Glutamatergic neuron (in vitro differentiated cells): ENCODE measurements at regions not wholly inside any gene's neighbourhood (a gene's known extent, or its start where the extent isn't known, plus 50 kb on each side); places are given as distances from the start of the nearest gene placed in this dataset.

Experiments
- DNase-seq: peaks from one replicate; pipeline ENCODE4 v3.0.0; 2022
- H3K27ac Mint-ChIP-seq: one replicate; pipeline ENCODE4 v1.8.0; 2020; ENCODE audit warnings: mild to moderate bottlenecking, mixed read lengths, inconsistent platforms; ENCODE audit not compliant: unreplicated experiment
- H3K27me3 Mint-ChIP-seq: one replicate; pipeline ENCODE4 v1.8.0; 2020; ENCODE audit warnings: mild to moderate bottlenecking, moderate library complexity, mixed read lengths, inconsistent platforms; ENCODE audit not compliant: unreplicated experiment
- H3K36me3 Mint-ChIP-seq: one replicate; pipeline ENCODE4 v1.8.0; 2020; ENCODE audit warnings: mild to moderate bottlenecking, mixed read lengths, inconsistent platforms; ENCODE audit not compliant: unreplicated experiment
- H3K4me1 Mint-ChIP-seq: one replicate; pipeline ENCODE4 v1.8.0; 2020; ENCODE audit warnings: mild to moderate bottlenecking, low read depth, mixed read lengths, inconsistent platforms; ENCODE audit not compliant: unreplicated experiment
- H3K4me3 Mint-ChIP-seq: one replicate; pipeline ENCODE4 v1.8.0; 2020; ENCODE audit warnings: mild to moderate bottlenecking, mixed read lengths, inconsistent platforms; ENCODE audit not compliant: unreplicated experiment
- H3K9me3 Mint-ChIP-seq: one replicate; pipeline ENCODE4 v1.8.0; 2020; ENCODE audit warnings: mild to moderate bottlenecking, moderate library complexity, mixed read lengths, inconsistent platforms; ENCODE audit not compliant: unreplicated experiment
- CTCF ChIP-seq: fragments of 200-600 bp; sonication (generic); IDR thresholded peaks from one replicate; pipeline ENCODE4 v1.5.0; 2021; ENCODE audit not compliant: partially characterized antibody, unreplicated experiment

GRCh38 chr5:44233691-44234090 is 155.5 kb downstream of the FGF10 start:
- H3K27ac Mint-ChIP-seq: no peak overlapping the region
- no peak for TF ChIP-seq CTCF
- H3K27me3 Mint-ChIP-seq: no peaks in the 10 kb centered on the region
- H3K9me3 Mint-ChIP-seq: no peaks in the 10 kb centered on the region
- H3K36me3 Mint-ChIP-seq: no peaks in the 10 kb centered on the region
- no peak overlapping the region for H3K4me3 Mint-ChIP-seq
- no peaks in the 10 kb centered on the region for H3K4me1 Mint-ChIP-seq
- no peak for DNase-seq

- Mint-ChIP-seq H3K27me3 (peaks cover 2% of the 10 kb centered on the region), H3K9me3 (no peaks in the 10 kb centered on the region), H3K4me3 (no peak overlapping the region), H3K27ac (no peak overlapping the region), H3K36me3 (no peaks in the 10 kb centered on the region), H3K4me1 (no peaks in the 10 kb centered on the region)
- TF ChIP-seq CTCF: no peak
- no peak for DNase-seq
These were observed 163.7 kb downstream of the FGF10 start for GRCh38 chr5:44225231-44226160.

- H3K36me3 Mint-ChIP-seq: peaks cover 8% of the 10 kb centered on the region
- peaks cover 3% of the 10 kb centered on the region for H3K9me3 Mint-ChIP-seq
- DNase-seq: no peak
- H3K4me1 Mint-ChIP-seq: no peaks in the 10 kb centered on the region
- H3K4me3 Mint-ChIP-seq: no peak overlapping the region
- no peak overlapping the region for H3K27ac Mint-ChIP-seq
- TF ChIP-seq CTCF: no peak
- peaks cover 2% of the 10 kb centered on the region for H3K27me3 Mint-ChIP-seq
These were observed 189.8 kb downstream of the FGF10 start for GRCh38 chr5:44199408-44199807.

GRCh38 chr5:44189255-44189654 is 200.0 kb downstream of the FGF10 start:
- no peaks in the 10 kb centered on the region for H3K36me3 Mint-ChIP-seq
- no peak overlapping the region for H3K4me3 Mint-ChIP-seq
- TF ChIP-seq CTCF: no peak
- H3K27ac Mint-ChIP-seq: no peak overlapping the region
- no peaks in the 10 kb centered on the region for H3K27me3 Mint-ChIP-seq
- H3K9me3 Mint-ChIP-seq: no peaks in the 10 kb centered on the region
- no peaks in the 10 kb centered on the region for H3K4me1 Mint-ChIP-seq
- DNase-seq: no peak

- Mint-ChIP-seq H3K4me3 (no peak overlapping the region), H3K4me1 (no peaks in the 10 kb centered on the region), H3K27ac (no peak overlapping the region), H3K27me3 (no peaks in the 10 kb centered on the region), H3K36me3 (no peaks in the 10 kb centered on the region), H3K9me3 (no peaks in the 10 kb centered on the region)
- DNase-seq: no peak
- TF ChIP-seq CTCF: no peak
These were observed 201.2 kb downstream of the FGF10 start for GRCh38 chr5:44187973-44188372.
